ENCODE measurements at regions not wholly inside any gene's neighbourhood (a gene's known extent, or its start where the extent isn't known, plus 50 kb on each side); places are given as distances from the start of the nearest gene placed in this dataset.

GRCh38 chr2:15828576-15828975, 111.8 kb upstream of the MYCN start:
- no peak for DNase-seq

DNA sequence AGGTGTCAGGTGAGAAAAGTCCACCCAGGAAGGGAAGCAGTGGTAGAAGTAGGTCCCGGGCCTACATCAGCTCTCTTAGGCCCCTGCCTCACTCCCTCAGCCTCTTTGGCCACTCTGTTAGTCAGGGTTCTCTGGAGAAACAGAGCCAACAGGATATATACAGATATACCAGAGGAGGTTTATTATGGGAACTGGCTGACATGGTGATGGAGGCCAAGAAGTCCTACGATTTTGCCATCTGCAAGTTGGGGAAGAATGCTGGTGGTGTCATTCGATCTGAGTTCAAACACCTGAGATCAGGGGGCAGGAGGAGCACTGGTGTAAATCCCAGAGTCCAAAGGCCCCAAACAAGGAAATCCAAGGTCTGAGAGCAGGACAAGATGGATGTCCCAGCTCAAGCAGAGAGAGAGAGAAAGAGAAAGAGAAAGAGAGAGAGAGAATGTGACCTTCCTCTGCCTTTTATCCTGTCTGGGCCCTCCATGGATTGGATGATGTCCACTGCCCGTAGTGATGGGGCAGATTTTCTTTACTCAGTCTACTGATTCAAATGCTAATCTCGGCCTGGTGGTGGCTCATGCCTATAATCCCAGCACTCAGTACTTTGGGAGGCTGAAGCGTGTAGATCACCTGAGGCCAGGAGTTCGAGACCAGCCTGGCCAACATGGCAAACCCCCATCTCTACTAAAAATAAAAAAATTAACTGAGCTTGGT, 111.1 kb upstream of the MYCN start:
- DNase-seq: no peak

DNA sequence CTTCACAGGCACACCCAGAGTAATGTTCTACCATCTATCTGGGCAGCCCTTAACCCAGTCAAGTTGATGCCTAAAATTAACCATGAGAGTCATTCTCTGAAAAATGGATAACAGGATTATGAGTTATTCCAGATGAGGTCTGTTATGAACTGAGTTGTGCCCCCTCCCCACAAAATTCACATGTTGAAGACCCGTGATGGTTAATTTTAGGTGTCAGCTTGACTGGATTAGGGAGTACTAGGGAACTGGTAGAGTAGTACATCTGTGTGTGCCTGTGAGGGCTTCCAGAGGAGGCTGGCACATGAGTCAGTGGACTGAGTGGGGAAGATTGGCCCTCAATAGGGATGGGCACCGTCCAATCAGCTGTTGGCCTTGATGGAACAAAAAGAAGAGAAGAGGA, 110.4 kb upstream of the MYCN start:
- no peak for DNase-seq

DNA sequence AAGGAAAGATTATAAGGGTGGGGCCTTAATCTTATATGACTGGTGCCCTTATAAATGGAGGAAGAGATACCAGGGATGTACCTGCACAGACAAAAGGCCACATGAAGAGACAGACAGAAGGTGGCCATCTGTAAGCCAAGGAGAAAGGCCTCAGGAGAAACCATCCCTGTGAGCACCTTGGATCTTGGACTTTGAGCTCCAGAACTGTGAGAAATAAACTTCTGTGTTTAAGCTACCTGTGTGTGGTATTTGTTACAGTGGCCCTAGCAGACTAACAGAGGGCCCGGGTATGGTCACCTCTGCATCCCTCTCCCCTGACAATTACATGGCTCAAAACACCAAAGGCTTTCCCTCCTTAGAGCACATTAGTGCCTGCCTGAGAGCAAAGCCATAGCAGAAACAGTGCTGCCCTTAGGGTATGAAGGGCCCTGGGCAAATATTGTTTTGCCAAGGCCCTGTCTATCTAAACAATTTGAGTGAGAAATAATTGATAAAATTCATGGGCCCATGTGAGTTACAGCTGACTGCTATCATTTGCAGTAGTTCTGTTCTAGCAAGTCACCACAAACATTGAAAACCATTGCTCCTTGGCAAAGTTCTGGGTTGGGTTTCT, 109.3 kb upstream of the MYCN start:
- no peak for DNase-seq

GRCh38 chr2:15832030-15832709, 108.2 kb upstream of the MYCN start:
- DNase-seq: no peak

DNA sequence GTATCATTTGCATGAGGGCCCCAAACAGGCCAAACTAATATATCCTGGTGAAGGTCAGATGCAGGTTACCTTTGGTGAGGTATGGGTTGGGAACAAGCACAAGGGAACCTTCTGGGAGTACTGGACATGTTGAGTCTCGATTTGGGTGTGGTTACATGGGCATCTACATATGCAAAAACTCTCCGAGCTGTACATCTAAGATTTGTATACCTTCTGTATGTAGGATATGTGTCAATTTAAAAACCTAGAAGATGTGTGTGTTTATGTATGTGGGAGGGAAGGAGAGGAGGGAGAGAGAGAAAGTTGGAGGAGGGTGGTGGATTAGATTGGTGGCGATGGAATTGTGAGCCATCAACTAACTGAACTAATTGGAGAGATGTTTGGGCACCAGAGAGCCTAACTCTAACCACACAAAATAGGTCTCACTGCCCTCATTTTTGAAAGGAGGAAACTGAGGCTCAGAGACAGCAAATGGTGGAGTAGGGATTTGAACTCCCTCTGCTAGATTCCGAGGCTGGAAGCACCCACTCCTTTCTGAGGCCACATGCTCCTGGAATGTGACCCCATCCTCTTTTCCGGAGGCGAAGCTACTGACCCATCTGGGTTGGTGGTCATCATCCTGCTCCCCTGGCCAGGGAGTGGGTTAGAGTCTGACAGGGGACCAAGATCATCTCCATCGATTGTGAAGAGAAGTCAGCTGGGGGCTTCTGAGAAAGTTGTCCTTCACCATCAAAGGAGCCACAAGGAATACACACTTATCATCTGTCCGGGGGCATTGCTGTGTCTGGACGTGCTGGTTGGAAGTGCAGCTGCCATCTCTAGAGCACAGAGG, 107.3 kb upstream of the MYCN start:
- DNase-seq: no peak

DNA sequence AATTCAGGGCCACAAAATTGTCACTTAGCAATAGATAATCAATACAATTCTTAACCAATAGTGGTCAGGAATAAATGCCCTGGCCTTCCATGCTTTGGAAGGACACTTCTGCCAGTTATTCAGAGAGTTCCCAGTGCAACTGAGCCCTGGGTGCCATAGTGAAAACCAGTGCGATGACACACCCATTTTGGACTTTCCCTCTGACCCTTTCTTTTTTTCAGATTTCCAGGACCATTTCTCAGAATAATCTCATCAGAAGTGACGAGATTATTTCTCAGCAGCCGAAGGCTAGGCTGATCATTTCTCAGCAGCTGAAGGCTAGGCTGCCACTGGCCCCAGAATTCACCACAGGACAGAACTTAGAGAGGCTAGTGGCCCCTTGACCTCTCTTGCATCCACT, 106.6 kb upstream of the MYCN start:
- no peak for DNase-seq

- no peak for DNase-seq
Measured at GRCh38 chr2:15834381-15835031, 105.8 kb upstream of the MYCN start.

- no peak for DNase-seq
Measured at GRCh38 chr2:15835991-15836688, 104.2 kb upstream of the MYCN start.

- no peak for DNase-seq
Measured at GRCh38 chr2:15836689-15837610, 103.4 kb upstream of the MYCN start.

- no peak for DNase-seq
Measured at GRCh38 chr2:15838481-15839090, 101.8 kb upstream of the MYCN start.

GRCh38 chr2:15839426-15840124, 100.8 kb upstream of the MYCN start:
- DNase-seq: no peak

- DNase-seq: no peak
Measured at GRCh38 chr2:15840148-15840547, 100.2 kb upstream of the MYCN start.

GRCh38 chr2:15840969-15841368, 99.4 kb upstream of the MYCN start:
- no peak for DNase-seq

- no peak for DNase-seq
Measured at GRCh38 chr2:15841776-15842560, 98.4 kb upstream of the MYCN start.

GRCh38 chr2:15842758-15843666, 97.3 kb upstream of the MYCN start:
- no peak for DNase-seq

GRCh38 chr2:15844211-15844801, 96.0 kb upstream of the MYCN start:
- DNase-seq: no peak

DNA sequence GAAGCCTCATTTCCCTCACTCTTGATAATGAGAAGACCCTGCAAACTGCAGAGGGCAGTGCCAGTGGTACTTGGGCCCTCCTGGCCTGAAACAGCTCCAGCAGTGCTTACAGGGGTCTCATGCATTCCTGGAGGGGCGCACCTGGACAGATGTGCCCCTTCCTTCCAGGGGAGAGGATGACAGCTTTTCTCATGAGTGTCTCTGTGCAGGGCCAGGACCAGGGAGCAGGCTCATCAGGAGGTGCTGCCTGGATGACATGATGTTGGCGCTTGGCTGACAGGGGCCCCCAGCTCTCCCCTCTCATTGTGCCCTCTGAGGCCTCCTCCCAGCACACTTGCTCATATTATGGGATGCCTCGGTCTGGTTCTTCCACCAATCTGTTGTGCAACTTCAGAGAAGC, 95.1 kb upstream of the MYCN start:
- DNase-seq: no peak
